ENCODE measurements at regions not wholly inside any gene's neighbourhood (a gene's known extent, or its start where the extent isn't known, plus 50 kb on each side); places are given as distances from the start of the nearest gene placed in this dataset.

DNA sequence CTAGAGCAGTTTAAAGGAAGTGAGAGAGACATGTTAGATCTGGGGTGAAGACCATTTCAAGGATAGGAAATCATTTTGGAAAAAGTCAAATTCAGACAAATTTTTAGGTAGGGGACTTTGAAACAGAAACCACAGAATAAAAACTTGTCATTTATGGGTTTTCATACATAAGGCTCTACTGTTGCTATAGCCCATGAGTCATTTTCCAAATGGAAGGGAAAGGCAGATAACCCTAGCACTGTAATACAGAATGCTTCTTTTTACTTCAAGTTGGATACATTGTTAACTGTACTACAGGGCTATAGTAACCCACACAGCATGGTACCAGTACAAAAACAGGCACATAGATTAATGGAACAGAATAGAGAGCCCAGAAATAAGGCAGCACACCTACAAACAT, 455.4 kb downstream of the EBF1 start:
- no peak for DNase-seq

DNA sequence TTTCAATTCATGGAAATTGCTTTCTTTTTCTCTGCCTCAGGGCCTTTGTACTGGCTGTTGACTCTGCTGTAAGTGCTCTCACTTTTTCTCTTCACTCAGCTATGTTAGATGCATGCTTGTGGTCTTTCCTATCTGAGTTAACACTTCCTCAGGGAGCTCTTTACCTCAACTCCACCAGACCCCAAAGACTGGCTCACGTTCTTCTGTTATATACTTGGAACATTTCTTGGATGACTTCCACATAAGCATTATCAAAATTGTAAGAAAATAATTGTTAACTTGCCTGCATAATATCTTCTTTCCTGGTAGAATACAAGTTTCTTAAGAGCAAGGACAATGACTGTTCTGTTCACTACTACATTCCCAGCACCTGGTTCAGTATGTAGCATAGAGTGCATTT, 455.9 kb downstream of the EBF1 start:
- no peak for DNase-seq

DNA sequence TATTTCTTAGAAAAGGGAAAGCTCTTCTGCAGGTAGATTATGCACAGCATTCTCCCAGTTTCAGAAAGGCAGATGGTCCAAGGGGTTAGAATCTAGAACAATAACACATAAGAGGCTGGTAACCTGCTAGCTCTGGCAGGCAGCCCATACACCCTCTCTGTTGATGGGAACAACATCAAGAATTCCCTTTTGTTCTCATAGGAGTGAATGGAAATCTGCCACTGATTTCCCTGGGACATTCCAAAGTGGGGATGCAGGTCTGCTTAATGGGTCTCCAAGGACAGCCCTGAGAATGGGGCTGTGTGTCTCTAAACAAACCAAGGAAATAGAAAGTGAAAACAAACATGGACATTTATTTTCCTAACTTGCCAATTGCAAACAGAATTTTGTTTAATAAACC, 456.8 kb downstream of the EBF1 start:
- no peak for DNase-seq

DNA sequence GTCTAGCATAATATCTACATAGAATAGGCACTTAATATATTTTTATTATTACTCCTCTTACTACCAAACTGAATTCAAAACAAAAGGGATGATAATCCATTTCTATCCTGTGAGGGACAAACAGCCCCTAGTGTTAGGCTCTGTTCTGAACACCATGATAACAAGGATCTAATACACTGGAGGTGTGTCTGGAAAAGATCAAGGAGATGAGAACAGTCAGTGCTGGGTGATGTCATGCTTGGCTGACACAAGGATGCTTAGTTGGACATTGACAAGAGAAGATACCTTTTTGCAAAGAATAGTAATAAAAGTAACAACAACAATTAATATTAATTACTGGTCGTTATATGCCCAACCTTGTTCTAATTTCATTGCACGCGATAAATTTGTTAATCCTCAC, 458.7 kb downstream of the EBF1 start:
- no peak for DNase-seq

DNA sequence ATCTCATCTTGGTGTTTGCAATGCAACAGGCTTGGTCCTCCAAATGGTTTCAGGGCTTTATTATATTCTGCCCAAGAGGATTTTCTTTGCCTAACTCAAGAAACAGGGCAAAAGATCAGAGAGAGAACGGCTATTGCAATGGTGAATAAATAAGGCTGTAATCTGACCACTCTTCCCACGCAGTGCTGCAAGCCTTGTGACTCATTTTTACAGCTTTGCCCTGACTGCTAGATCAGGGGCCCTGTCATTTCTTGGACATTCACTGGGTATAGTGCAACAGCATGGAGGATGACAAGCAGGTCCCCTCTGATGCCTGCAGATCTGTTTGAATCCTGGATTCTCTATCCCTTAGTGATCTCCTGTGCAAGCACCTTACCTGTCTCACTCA, 459.1 kb downstream of the EBF1 start:
- no peak for DNase-seq

DNA sequence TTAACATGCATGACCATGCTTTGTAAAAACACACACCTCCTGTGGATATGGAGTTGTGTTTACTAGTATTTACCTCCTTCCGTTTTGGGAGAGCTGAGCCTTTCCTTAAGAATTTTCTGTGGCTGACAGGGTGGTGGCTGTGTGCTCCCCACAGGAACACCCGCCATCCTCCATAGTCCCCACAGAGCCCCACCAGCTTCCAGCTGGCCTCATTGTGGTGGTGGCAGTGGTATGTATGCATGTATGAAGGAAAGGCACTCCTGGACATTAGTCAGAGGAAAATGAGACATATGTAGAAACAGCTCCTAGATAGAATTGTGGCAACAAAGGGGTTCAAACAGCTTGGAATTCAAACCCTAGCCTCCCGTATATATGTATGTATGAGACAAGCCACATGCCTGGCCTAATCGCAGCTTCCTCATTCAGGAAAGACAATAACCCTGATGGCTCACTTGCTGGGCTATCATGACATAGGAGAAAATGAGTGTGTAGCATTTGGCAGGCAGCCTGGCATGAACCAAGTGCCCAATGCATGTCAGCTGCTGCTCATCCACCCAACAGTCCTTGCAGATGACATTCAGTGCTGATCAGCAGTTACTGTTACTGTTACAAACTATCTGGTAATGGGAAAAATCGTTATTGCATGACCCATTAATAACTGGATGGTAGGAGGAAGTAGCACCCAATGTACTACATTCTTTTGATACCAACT, 459.7 kb downstream of the EBF1 start:
- no peak for DNase-seq

GRCh38 chr5:158638396-158638795, 461.3 kb downstream of the EBF1 start:
- DNase-seq = no peak

DNA sequence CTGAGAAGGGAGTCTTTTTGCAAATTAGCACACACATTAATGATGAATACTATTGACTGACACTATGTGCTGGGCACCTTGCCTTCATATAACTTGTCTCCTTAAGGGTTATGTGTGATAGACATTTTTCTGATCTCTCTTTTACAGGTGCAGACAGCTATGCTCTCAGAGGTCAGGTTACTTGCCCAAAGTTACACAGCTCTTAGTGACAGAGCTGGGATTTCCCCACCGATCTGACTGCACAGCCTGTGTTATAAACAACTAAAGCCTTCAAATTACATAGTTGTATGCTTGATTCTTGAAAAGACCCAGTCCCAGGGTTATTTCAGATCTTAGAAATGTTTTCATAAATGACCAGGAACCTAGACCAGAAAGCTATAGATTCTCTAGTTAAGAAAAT, 462.7 kb downstream of the EBF1 start:
- DNase-seq = no peak

GRCh38 chr5:158635565-158635964, 464.2 kb downstream of the EBF1 start:
- no peak for DNase-seq

DNA sequence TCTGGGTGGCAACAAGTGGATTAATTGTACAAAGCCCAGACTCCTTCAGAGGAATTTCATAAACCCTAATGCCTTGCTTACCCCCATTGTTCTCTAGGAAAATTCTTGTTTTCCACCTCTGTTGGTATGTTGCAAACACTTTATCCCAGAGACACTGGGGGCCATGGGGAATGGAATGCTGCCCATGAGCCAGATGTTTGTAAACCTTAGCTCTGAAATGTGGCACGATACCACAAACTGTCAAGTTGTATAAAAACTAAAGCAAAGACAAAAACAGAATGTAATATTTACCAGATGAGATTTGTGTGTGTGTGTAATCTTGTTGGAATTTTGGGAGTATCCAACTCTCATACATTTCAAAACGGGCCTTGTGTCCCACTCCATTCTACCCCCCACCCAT, 465.0 kb downstream of the EBF1 start:
- no peak for DNase-seq

- no peak for DNase-seq
Observed at GRCh38 chr5:158629591-158630312, 470.0 kb downstream of the EBF1 start.

GRCh38 chr5:158626718-158627117, 473.0 kb downstream of the EBF1 start:
- no peak for DNase-seq

DNA sequence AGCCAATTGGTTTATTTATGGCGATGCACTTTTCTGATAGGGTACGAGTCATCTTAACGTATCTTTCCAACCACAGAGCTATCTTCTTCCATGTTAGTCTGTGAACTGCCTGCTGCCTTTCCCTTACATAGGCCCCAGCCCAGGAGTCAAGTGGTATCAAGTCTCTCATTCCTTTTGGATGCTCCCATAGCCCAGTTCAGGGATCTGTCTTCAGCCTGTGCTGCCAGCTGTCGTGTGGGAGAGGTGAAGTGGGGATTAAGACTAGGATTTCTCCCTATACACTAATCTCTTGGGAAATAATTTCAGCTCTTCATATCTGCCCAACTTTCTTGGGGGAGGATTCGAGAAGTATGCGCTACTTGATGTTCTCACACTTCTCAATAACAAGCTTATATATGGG, 475.7 kb downstream of the EBF1 start:
- no peak for DNase-seq

- DNase-seq = no peak
Observed at GRCh38 chr5:158621391-158621790, 478.3 kb downstream of the EBF1 start.

DNA sequence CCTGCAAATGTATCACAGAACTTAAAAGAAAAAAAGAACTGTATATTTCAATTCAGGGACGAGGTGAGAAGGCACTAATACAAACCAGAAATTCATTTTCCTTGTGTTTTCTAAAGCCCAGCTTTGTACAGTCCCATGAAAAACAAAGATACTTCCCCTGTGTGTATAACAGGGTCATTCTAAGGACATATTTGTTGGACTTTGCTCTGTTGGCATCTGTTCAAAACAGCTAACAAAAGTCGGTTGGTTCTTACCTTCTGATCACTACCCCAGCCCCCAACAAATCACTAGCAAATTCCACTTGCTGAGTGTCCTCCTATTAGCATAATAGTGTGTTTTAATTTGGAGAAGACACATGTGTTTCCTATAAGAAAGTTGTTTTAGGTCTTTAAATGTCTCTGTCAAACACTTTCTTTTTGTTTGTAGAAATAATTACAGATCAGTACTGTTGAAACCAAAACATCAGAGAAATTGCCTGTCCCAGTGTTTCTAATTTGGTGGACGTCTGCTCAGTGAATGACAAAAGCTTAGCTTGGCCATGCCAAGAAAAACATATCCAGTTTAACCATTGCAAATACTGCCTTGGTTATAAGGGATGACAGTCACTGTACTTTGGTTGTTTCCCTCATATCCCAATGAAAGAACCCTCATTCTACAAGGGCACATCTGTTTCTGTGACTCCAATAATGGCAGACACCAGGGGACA, 480.5 kb downstream of the EBF1 start:
- DNase-seq = peak; percentile 36 to 53

- DNase-seq = no peak
Observed at GRCh38 chr5:158618256-158618655, 481.5 kb downstream of the EBF1 start.

- DNase-seq = no peak
Observed at GRCh38 chr5:158616707-158617106, 483.0 kb downstream of the EBF1 start.

DNA sequence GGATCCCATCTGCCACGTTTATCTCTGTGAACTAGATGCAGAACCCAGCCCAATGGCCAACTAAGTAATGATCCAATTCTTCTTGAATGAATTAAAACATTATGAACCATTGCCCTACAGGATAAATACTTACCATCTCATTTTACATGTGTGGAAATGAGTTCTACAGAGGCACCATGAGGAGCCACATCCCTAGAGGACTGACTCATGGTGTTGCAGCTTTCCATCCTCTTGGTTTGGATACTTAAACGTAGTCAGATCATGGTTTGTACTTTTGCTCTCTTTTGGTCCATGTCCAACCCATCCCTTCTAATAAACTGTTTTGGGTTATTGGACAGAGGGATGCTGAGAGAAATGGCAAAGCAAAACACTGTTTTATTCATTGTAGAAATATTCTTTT, 484.8 kb downstream of the EBF1 start:
- DNase-seq = no peak

DNA sequence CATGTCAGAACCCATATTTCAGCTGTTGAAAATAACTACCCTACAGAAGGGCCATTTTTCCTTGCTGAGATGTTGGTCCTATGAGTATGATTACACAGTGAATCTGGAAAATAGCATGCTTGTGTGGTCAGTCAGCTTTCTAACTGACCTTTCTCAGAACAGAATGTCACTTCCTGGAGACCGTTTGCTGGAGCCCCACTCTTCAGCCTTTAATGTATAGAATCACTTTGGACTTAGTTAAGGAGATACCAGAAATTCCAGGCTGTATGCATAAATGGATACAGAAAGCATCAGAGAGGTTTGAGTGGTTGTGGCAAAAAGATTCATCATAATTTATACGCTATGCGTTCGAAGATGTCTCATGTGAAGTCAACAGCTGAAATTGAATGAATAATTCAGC, 488.1 kb downstream of the EBF1 start:
- DNase-seq = no peak

DNA sequence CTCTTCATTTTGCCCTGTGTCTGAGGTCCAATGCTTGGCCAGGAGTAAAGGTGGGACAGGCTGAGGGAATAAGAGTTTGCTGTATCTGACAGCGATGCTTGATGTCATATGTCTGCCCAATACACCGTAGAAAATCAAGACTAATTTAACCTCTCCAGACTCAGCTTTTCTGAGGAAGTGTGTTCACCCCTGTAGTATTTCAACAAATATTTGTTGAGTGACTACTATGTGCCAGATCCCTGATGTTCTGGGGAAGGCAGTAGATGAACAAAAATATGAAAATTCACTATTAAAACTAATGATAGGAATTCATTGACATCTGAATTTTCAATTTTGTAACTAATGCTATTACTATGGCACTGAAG, 489.7 kb downstream of the EBF1 start:
- no peak for DNase-seq

DNA sequence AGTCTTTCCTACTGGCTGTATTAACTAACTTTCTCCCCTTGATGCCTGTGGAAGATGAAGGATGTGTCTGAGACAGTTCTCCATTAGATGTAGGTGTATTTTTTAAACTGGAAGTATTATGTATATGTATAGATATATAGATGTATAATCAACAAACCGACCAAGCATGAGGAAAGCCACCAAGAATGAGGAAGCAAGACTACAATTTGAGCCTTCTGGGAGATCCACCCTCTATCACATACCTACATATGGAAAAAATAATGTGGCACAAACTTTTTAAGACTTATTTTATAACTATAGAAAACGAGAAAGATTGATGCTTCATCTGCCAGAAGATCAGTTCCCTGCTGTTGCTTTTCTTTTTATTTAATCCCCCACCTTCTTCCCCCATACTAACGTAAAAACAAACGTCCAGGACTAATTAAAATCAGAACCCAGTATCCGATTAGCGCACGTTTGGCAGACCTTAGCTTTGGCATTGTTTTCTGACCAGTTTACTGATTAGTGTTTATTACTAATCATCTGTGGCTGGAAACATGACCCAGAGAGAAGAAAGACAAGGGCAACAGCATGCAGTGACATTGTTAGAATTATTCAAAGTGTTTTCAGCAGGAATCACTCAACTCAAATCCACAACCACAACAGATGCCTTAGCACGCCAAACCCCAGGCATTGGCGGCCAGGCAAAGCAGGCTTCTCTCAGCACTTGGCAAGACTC, 490.2 kb downstream of the EBF1 start:
- DNase-seq = no peak

DNA sequence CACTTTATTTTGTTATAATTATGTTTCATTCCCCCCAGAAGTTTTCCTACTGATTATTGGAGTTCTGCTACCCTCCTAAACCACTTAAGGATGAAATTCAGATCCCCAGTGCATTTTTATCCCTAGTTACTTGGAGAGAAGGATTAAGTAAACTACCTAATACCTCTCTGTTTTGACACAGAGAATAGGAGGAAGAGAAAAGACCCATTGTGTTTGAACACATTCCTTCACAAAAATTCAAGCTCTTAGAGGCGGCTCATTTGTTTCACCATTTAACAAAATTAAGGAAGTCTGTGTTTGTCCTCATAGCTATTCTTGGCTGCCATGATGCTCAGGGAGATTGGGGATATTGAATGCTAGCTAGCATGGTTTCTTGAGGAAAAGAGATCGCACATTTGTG, 492.6 kb downstream of the EBF1 start:
- DNase-seq = no peak

GRCh38 chr5:158606233-158606632, 493.5 kb downstream of the EBF1 start:
- DNase-seq = no peak

DNA sequence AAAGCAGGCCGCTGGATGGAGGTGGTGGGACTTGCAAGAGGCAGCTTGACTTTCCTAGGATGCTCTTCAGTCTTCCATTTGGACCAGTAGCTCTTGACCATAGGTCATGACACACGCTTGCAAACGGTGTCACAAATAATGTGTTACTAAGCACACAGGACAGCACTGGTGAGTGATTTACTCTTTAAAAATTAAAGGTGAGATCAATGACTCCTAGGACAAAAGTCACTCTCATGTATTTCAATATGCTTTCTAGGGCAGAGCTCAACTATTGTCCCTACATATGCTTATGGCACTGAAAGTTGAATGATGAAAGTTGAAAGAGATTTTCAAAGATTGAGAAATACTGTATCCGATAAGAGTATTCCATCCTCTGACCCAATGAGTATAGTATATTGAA, 496.7 kb downstream of the EBF1 start:
- no peak for DNase-seq

Data from NCI-H2081 (cell line).